ENCODE measurements at regions not wholly inside any gene's neighbourhood (a gene's known extent, or its start where the extent isn't known, plus 50 kb on each side); places are given as distances from the start of the nearest gene placed in this dataset.

GRCh38 chr4:3387154-3387942 lies 54.4 kb upstream of the HGFAC start:
- intact Hi-C loops (cut with micrococcal nuclease): no loop called here
- H3K4me3 Mint-ChIP-seq: no peak overlapping the region
- DNase-seq: no peak
- CTCF ChIA-PET: no interaction called here
- H3K27me3 Mint-ChIP-seq (ENCODE audit: low read depth): no peaks in the 10 kb centered on the region
- peaks cover 18% of the 10 kb centered on the region for H3K4me1 Mint-ChIP-seq (ENCODE audit: low read depth)
- H3K36me3 Mint-ChIP-seq (ENCODE audit: low read depth): no peaks in the 10 kb centered on the region
- no peak overlapping the region for H3K27ac Mint-ChIP-seq
- no peaks in the 10 kb centered on the region for H3K9me3 Mint-ChIP-seq

GRCh38 chr4:3387943-3388361 lies 53.8 kb upstream of the HGFAC start:
- Mint-ChIP-seq H3K4me1 (ENCODE audit: low read depth) (peaks cover 18% of the 10 kb centered on the region), H3K4me3 (no peak overlapping the region), H3K9me3 (no peaks in the 10 kb centered on the region), H3K27ac (no peak overlapping the region), H3K27me3 (ENCODE audit: low read depth) (no peaks in the 10 kb centered on the region), H3K36me3 (ENCODE audit: low read depth) (no peaks in the 10 kb centered on the region)
- intact Hi-C loops (cut with micrococcal nuclease): no loop called here
- DNase-seq: no peak
- CTCF ChIA-PET: no interaction called here

- no peaks in the 10 kb centered on the region for H3K9me3 Mint-ChIP-seq
- H3K27ac Mint-ChIP-seq: no peak overlapping the region
- intact Hi-C loops (cut with micrococcal nuclease): no loop called here
- no peaks in the 10 kb centered on the region for H3K27me3 Mint-ChIP-seq (ENCODE audit: low read depth)
- peaks cover 18% of the 10 kb centered on the region for H3K4me1 Mint-ChIP-seq (ENCODE audit: low read depth)
- H3K36me3 Mint-ChIP-seq (ENCODE audit: low read depth): no peaks in the 10 kb centered on the region
- no peak overlapping the region for H3K4me3 Mint-ChIP-seq
- CTCF ChIA-PET: interaction anchor here (1.1 kb wide), 1 partner anchor 42 kb away, joined by 4 read pairs; no protein-coding TSS in a partner anchor
- DNase-seq: no peak
Observed at GRCh38 chr4:3388471-3389232, 53.1 kb upstream of the HGFAC start.

- H3K4me3 Mint-ChIP-seq: no peak overlapping the region
- no peak for DNase-seq
- no peaks in the 10 kb centered on the region for H3K27me3 Mint-ChIP-seq (ENCODE audit: low read depth)
- H3K9me3 Mint-ChIP-seq: no peaks in the 10 kb centered on the region
- H3K27ac Mint-ChIP-seq: no peak overlapping the region
- H3K36me3 Mint-ChIP-seq (ENCODE audit: low read depth): no peaks in the 10 kb centered on the region
- CTCF ChIA-PET: interaction anchor here (1.1 kb wide), 1 partner anchor 43 kb away, joined by 4 read pairs; no protein-coding TSS in a partner anchor
- peaks cover 18% of the 10 kb centered on the region for H3K4me1 Mint-ChIP-seq (ENCODE audit: low read depth)
- intact Hi-C loops (cut with micrococcal nuclease): no loop called here
Observed at GRCh38 chr4:3389233-3390215, 52.2 kb upstream of the HGFAC start.

- Mint-ChIP-seq H3K36me3 (ENCODE audit: low read depth) (no peaks in the 10 kb centered on the region), H3K4me1 (ENCODE audit: low read depth) (peaks cover 16% of the 10 kb centered on the region), H3K27me3 (ENCODE audit: low read depth) (no peaks in the 10 kb centered on the region), H3K27ac (no peak overlapping the region), H3K4me3 (no peak overlapping the region), H3K9me3 (no peaks in the 10 kb centered on the region)
- CTCF ChIA-PET: no interaction called here
- intact Hi-C loops (cut with micrococcal nuclease): no loop called here
- DNase-seq: no peak
Observed at GRCh38 chr4:3390288-3390811, 51.4 kb upstream of the HGFAC start.

- intact Hi-C loops (cut with micrococcal nuclease): no loop called here
- H3K27ac Mint-ChIP-seq: no peak overlapping the region
- H3K4me1 Mint-ChIP-seq (ENCODE audit: low read depth): peaks cover 7% of the 10 kb centered on the region
- H3K9me3 Mint-ChIP-seq: no peaks in the 10 kb centered on the region
- H3K27me3 Mint-ChIP-seq (ENCODE audit: low read depth): no peaks in the 10 kb centered on the region
- no peaks in the 10 kb centered on the region for H3K36me3 Mint-ChIP-seq (ENCODE audit: low read depth)
- no peak overlapping the region for H3K4me3 Mint-ChIP-seq
- CTCF ChIA-PET: no interaction called here
- DNase-seq: no peak
Observed at GRCh38 chr4:3391422-3391821, 50.3 kb upstream of the HGFAC start.
